C4-2B (cell line): ENCODE measurements at regions not wholly inside any gene's neighbourhood (a gene's known extent, or its start where the extent isn't known, plus 50 kb on each side); places are given as distances from the start of the nearest gene placed in this dataset.

Experiments
- ZFX ChIP-seq: fragments of 450-650 bp; IDR thresholded peaks from 2 replicates; pipeline ENCODE4 v1.6.1; 2017
- TF ChIP-seq, protein P1 (sequence below): fragments of 450-650 bp; conservative IDR thresholded peaks from 2 replicates; pipeline ENCODE4 v1.5.1; 2017; ENCODE audit warnings: mild to moderate bottlenecking

DNA sequence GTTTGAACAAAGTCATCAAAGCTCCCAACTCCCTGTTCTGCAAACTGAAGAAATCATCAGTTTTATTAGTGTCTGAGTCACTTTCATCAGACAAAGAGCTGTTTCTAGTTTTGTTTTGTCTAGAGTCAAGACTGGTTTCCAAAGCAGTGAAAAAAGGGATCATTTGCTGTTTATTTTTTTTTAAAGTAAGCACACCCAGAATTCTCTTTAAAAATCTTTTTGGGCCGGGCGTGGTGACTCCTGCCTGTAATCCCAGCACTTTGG, 972.0 kb upstream of the CELF2 start:
- TF ChIP-seq, protein P1, sequence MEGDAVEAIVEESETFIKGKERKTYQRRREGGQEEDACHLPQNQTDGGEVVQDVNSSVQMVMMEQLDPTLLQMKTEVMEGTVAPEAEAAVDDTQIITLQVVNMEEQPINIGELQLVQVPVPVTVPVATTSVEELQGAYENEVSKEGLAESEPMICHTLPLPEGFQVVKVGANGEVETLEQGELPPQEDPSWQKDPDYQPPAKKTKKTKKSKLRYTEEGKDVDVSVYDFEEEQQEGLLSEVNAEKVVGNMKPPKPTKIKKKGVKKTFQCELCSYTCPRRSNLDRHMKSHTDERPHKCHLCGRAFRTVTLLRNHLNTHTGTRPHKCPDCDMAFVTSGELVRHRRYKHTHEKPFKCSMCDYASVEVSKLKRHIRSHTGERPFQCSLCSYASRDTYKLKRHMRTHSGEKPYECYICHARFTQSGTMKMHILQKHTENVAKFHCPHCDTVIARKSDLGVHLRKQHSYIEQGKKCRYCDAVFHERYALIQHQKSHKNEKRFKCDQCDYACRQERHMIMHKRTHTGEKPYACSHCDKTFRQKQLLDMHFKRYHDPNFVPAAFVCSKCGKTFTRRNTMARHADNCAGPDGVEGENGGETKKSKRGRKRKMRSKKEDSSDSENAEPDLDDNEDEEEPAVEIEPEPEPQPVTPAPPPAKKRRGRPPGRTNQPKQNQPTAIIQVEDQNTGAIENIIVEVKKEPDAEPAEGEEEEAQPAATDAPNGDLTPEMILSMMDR, result no peak
- TF ChIP-seq ZFX, result no peak
